ENCODE measurements at regions not wholly inside any gene's neighbourhood (a gene's known extent, or its start where the extent isn't known, plus 50 kb on each side); places are given as distances from the start of the nearest gene placed in this dataset.

- DNase-seq = no peak
- Histone ChIP-seq H3K4me1 (no peaks in the 10 kb centered on the region), H3K27ac (no peak overlapping the region), H3K4me3 (no peak overlapping the region), H3K9me3 (no peaks in the 10 kb centered on the region), H3K27me3 (no peaks in the 10 kb centered on the region), H3K36me3 (no peaks in the 10 kb centered on the region)
- TF ChIP-seq CTCF (IDR thresholded peaks at IDR 0.05) (no peak), POLR2A (IDR thresholded peaks at IDR 0.05) (no peak)
- intact Hi-C loops (cut with DNase I; ENCODE audit: low total_unique reads) = no loop called here
These were observed 811.8 kb upstream of the ACVR2A start for GRCh38 chr2:147033044-147033443.

- TF ChIP-seq CTCF (IDR thresholded peaks at IDR 0.05) (no peak), POLR2A (IDR thresholded peaks at IDR 0.05) (no peak)
- Histone ChIP-seq H3K4me3 (no peak overlapping the region), H3K27me3 (no peaks in the 10 kb centered on the region), H3K4me1 (no peaks in the 10 kb centered on the region), H3K9me3 (no peaks in the 10 kb centered on the region), H3K27ac (no peak overlapping the region), H3K36me3 (no peaks in the 10 kb centered on the region)
- no peak for DNase-seq
- intact Hi-C loops (cut with DNase I; ENCODE audit: low total_unique reads) = no loop called here
These were observed 812.9 kb upstream of the ACVR2A start for GRCh38 chr2:147031897-147032296.

GRCh38 chr2:147030966-147031720 lies 813.7 kb upstream of the ACVR2A start:
- Histone ChIP-seq H3K27me3 (no peaks in the 10 kb centered on the region), H3K4me1 (no peaks in the 10 kb centered on the region), H3K4me3 (no peak overlapping the region), H3K9me3 (no peaks in the 10 kb centered on the region), H3K27ac (no peak overlapping the region), H3K36me3 (no peaks in the 10 kb centered on the region)
- no peak for DNase-seq
- intact Hi-C loops (cut with DNase I; ENCODE audit: low total_unique reads) = no loop called here
- TF ChIP-seq CTCF (IDR thresholded peaks at IDR 0.05) = no peak
- no peak for TF ChIP-seq POLR2A (IDR thresholded peaks at IDR 0.05)

- intact Hi-C loops (cut with DNase I; ENCODE audit: low total_unique reads) = no loop called here
- Histone ChIP-seq H3K4me1 (no peaks in the 10 kb centered on the region), H3K9me3 (no peaks in the 10 kb centered on the region), H3K36me3 (no peaks in the 10 kb centered on the region), H3K4me3 (no peak overlapping the region), H3K27me3 (no peaks in the 10 kb centered on the region), H3K27ac (no peak overlapping the region)
- no peak for DNase-seq
- TF ChIP-seq POLR2A (IDR thresholded peaks at IDR 0.05) (no peak), CTCF (IDR thresholded peaks at IDR 0.05) (no peak)
These were observed 817.4 kb upstream of the ACVR2A start for GRCh38 chr2:147027436-147027835.

GRCh38 chr2:147026664-147027295 lies 818.0 kb upstream of the ACVR2A start:
- DNase-seq = no peak
- Histone ChIP-seq H3K4me1 (no peaks in the 10 kb centered on the region), H3K9me3 (no peaks in the 10 kb centered on the region), H3K27ac (no peak overlapping the region), H3K27me3 (no peaks in the 10 kb centered on the region), H3K36me3 (no peaks in the 10 kb centered on the region), H3K4me3 (no peak overlapping the region)
- intact Hi-C loops (cut with DNase I; ENCODE audit: low total_unique reads) = no loop called here
- no peak for TF ChIP-seq CTCF (IDR thresholded peaks at IDR 0.05)
- TF ChIP-seq POLR2A (IDR thresholded peaks at IDR 0.05) = no peak

Measured in uterus (tissue), 3 donors.